Thymus (tissue), 11 donors: ENCODE measurements at regions not wholly inside any gene's neighbourhood (a gene's known extent, or its start where the extent isn't known, plus 50 kb on each side); places are given as distances from the start of the nearest gene placed in this dataset.

ENCODE experiments used
- DNase-seq, 9 donors: peaks; one replicate each; pipeline ENCODE4 v3.0.0-alpha.2; 2013; ENCODE audit warnings: low spot score in 9 of 9, low read depth in 6 of 9, missing footprints in 1 of 9
- H3K27ac ChIP-seq, 2 donors: one replicate each; pipeline ENCODE4 v1.5.1; 2013; ENCODE audit warnings: control low read depth in 1 of 2, low read depth in 1 of 2, low read length in 1 of 2, mild to moderate bottlenecking in 1 of 2, moderate library complexity in 1 of 2
- H3K27me3 ChIP-seq, 2 donors: one replicate each; pipeline ENCODE4 v1.5.1; 2013; ENCODE audit warnings: low read length in 1 of 2; ENCODE audit not compliant: control insufficient read depth in 2 of 2, insufficient read depth in 1 of 2
- H3K36me3 ChIP-seq, 2 donors: one replicate each; pipeline ENCODE4 v1.5.1; 2013; ENCODE audit warnings: low read length in 1 of 2, mild to moderate bottlenecking in 1 of 2, moderate library complexity in 1 of 2; ENCODE audit not compliant: control insufficient read depth in 2 of 2, insufficient read depth in 2 of 2
- H3K4me1 ChIP-seq, 2 donors: one replicate each; pipeline ENCODE4 v1.5.1; 2013; ENCODE audit warnings: low read length in 2 of 2; ENCODE audit not compliant: control insufficient read depth in 2 of 2, insufficient read depth in 2 of 2
- H3K4me3 ChIP-seq, 2 donors: one replicate each; pipeline ENCODE4 v1.5.1; 2013; ENCODE audit warnings: low read length in 2 of 2, control low read depth in 1 of 2, mild to moderate bottlenecking in 1 of 2
- H3K9me3 ChIP-seq, 2 donors: one replicate each; pipeline ENCODE4 v1.5.1; 2013; ENCODE audit warnings: low read length in 1 of 2, mild to moderate bottlenecking in 1 of 2; ENCODE audit not compliant: control insufficient read depth in 2 of 2, insufficient read depth in 1 of 2
- WGBS: extraction: QIAGEN DNeasy Blood & Tissue Kit; methylation state at CpG from one replicate; pipeline ENCODE4 v1.1.7; 2013; 5-methylcytosine and 5-hydroxymethylcytosine counted together
- donor health status: healthy.

GRCh38 chr11:26017322-26017860, 314.5 kb upstream of the ANO3 start:
- Histone ChIP-seq H3K36me3 (no peaks in the 10 kb centered on the region), H3K27me3 (no peaks in the 10 kb centered on the region), H3K4me1 (no peaks in the 10 kb centered on the region), H3K4me3 (no peak overlapping the region), H3K27ac (no peak overlapping the region), H3K9me3 (no peaks in the 10 kb centered on the region)
- WGBS = 52% methylated on average over 1 of the region's 1 CpG
- DNase-seq = no peak

- H3K4me1 ChIP-seq = no peaks in the 10 kb centered on the region
- 80% methylated on average over 2 of the region's 2 CpGs for WGBS
- no peak for DNase-seq
- no peaks in the 10 kb centered on the region for H3K36me3 ChIP-seq
- H3K27ac ChIP-seq = no peak overlapping the region
- H3K27me3 ChIP-seq = no peaks in the 10 kb centered on the region
- H3K9me3 ChIP-seq = no peaks in the 10 kb centered on the region
- no peak overlapping the region for H3K4me3 ChIP-seq
Observed at GRCh38 chr11:26017903-26018302, 314.0 kb upstream of the ANO3 start.

- no peak for DNase-seq
- Histone ChIP-seq H3K36me3 (no peaks in the 10 kb centered on the region), H3K4me3 (no peak overlapping the region), H3K4me1 (no peaks in the 10 kb centered on the region), H3K27ac (no peak overlapping the region), H3K9me3 (no peaks in the 10 kb centered on the region), H3K27me3 (no peaks in the 10 kb centered on the region)
Observed at GRCh38 chr11:26018336-26018735, 313.6 kb upstream of the ANO3 start.

- no peaks in the 10 kb centered on the region for H3K27me3 ChIP-seq
- H3K4me3 ChIP-seq = no peak overlapping the region
- no peak for DNase-seq
- WGBS = 89% methylated on average over 3 of the region's 3 CpGs
- H3K36me3 ChIP-seq = no peaks in the 10 kb centered on the region
- no peaks in the 10 kb centered on the region for H3K9me3 ChIP-seq
- H3K27ac ChIP-seq = no peak overlapping the region
- H3K4me1 ChIP-seq = no peaks in the 10 kb centered on the region
Observed at GRCh38 chr11:26019386-26019785, 312.5 kb upstream of the ANO3 start.

- no peak for DNase-seq
- Histone ChIP-seq H3K9me3 (no peaks in the 10 kb centered on the region), H3K36me3 (no peaks in the 10 kb centered on the region), H3K4me3 (no peak overlapping the region), H3K4me1 (no peaks in the 10 kb centered on the region), H3K27ac (no peak overlapping the region), H3K27me3 (no peaks in the 10 kb centered on the region)
- WGBS = 74% methylated on average over 1 of the region's 1 CpG
Observed at GRCh38 chr11:26021017-26021416, 310.9 kb upstream of the ANO3 start.

GRCh38 chr11:26023057-26023456, 308.9 kb upstream of the ANO3 start:
- Histone ChIP-seq H3K27me3 (no peaks in the 10 kb centered on the region), H3K4me3 (no peak overlapping the region), H3K9me3 (no peaks in the 10 kb centered on the region), H3K36me3 (no peaks in the 10 kb centered on the region), H3K4me1 (no peaks in the 10 kb centered on the region), H3K27ac (no peak overlapping the region)
- WGBS = 95% methylated on average over 2 of the region's 2 CpGs
- DNase-seq = no peak

GRCh38 chr11:26025676-26026075, 306.3 kb upstream of the ANO3 start:
- Histone ChIP-seq H3K9me3 (no peaks in the 10 kb centered on the region), H3K27me3 (no peaks in the 10 kb centered on the region), H3K4me3 (no peak overlapping the region), H3K36me3 (no peaks in the 10 kb centered on the region), H3K27ac (no peak overlapping the region), H3K4me1 (no peaks in the 10 kb centered on the region)
- DNase-seq = no peak
- WGBS = 95% methylated on average over 2 of the region's 2 CpGs

GRCh38 chr11:26026078-26026477, 305.9 kb upstream of the ANO3 start:
- H3K36me3 ChIP-seq = no peaks in the 10 kb centered on the region
- DNase-seq = no peak
- no peak overlapping the region for H3K4me3 ChIP-seq
- no peak overlapping the region for H3K27ac ChIP-seq
- H3K4me1 ChIP-seq = no peaks in the 10 kb centered on the region
- 88% methylated on average over 1 of the region's 1 CpG for WGBS
- H3K9me3 ChIP-seq = no peaks in the 10 kb centered on the region
- no peaks in the 10 kb centered on the region for H3K27me3 ChIP-seq

DNA sequence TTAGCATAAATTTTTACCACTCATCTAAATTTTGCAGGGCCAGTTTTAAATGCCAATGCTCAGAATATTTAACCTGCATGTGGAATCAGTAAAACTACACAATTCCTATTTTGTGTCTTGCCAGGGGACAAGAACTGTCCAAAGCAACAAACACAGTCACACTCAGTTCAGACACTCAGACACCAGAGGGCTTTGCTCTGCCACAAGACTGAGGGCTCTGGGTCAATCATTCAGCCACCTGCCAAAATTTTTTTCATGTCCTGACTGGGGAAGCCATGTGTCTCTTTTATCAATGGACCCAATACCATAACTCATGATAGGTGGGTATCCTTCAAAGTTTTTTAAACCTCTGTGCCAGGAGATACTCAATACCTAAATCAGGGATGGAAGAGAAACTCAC, 304.0 kb upstream of the ANO3 start:
- Histone ChIP-seq H3K27ac (no peak overlapping the region), H3K4me1 (no peaks in the 10 kb centered on the region), H3K27me3 (no peaks in the 10 kb centered on the region), H3K36me3 (no peaks in the 10 kb centered on the region), H3K4me3 (no peak overlapping the region), H3K9me3 (no peaks in the 10 kb centered on the region)
- DNase-seq = no peak

DNA sequence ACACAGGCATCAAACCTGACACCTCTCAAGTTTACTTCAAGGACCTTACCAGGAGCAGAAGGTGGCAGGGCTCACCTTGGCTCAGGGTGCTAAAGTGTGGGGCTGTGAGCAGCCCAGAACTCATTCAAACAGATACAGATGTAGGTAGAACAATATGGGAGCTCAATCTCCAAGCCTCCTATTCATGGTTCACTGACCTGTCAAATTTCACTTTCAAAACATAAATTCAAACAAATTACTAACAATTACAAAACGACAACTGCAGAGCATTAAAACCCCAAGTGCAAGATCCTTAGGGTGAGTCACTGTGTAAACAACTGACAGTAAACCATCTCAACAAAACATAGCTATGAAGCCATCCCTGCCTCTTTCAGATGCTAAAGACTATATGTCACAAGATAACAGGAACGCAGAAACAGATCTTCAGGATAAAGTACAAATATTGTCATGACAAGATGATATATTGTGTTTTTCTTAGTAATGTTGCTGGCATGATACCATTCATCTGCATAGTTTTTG, 303.5 kb upstream of the ANO3 start:
- no peaks in the 10 kb centered on the region for H3K27me3 ChIP-seq
- H3K4me1 ChIP-seq = no peaks in the 10 kb centered on the region
- 76% methylated on average over 2 of the region's 2 CpGs for WGBS
- no peaks in the 10 kb centered on the region for H3K9me3 ChIP-seq
- no peaks in the 10 kb centered on the region for H3K36me3 ChIP-seq
- H3K4me3 ChIP-seq = no peak overlapping the region
- DNase-seq = no peak
- H3K27ac ChIP-seq = no peak overlapping the region
